Thyroid gland (tissue), 4 donors: ENCODE measurements at regions not wholly inside any gene's neighbourhood (a gene's known extent, or its start where the extent isn't known, plus 50 kb on each side); places are given as distances from the start of the nearest gene placed in this dataset.

Source experiments
- DNase-seq, 2 donors: peaks; one replicate each; pipeline ENCODE4 v3.0.0-alpha.2; 2019
- H3K27ac ChIP-seq, 3 donors: fragments of 200-600 bp; sonication (generic); 1 replicate in 2 of 3; 2 replicates in 1 of 3; pipeline ENCODE4 v1.5.1; 2016 to 2019; ENCODE audit warnings: mild to moderate bottlenecking in 1 of 3, moderate library complexity in 1 of 3
- H3K27me3 ChIP-seq: fragments of 200-600 bp; sonication (generic); one replicate; pipeline ENCODE4 v1.5.1; 2019
- H3K36me3 ChIP-seq, 2 donors: fragments of 200-600 bp; sonication (generic); one replicate each; pipeline ENCODE4 v1.5.1; 2016 to 2019
- H3K4me1 ChIP-seq, 2 donors: fragments of 200-600 bp; sonication (generic); one replicate each; pipeline ENCODE4 v1.5.1; 2017 to 2019
- H3K4me3 ChIP-seq, 3 donors: fragments of 200-600 bp; sonication (generic); replicated peaks in 1 of 3; 1 replicate in 2 of 3; 2 replicates in 1 of 3; pipeline ENCODE4 v1.5.1; 2016; ENCODE audit warnings: mild to moderate bottlenecking in 1 of 3
- H3K9me3 ChIP-seq: fragments of 200-600 bp; sonication (generic); one replicate; pipeline ENCODE4 v1.5.1; 2017
- POLR2A ChIP-seq, 2 donors: fragments of 450-650 bp; IDR thresholded peaks; one replicate each; pipeline ENCODE4 v1.6.1; 2017; ENCODE audit warnings: antibody characterized with exemption in 2 of 2, mild to moderate bottlenecking in 2 of 2, moderate library complexity in 1 of 2
- WGBS, 2 donors: methylation state at CpG; one replicate each; pipeline ENCODE4 v1.1.5; 2017; 5-methylcytosine and 5-hydroxymethylcytosine counted together
- intact Hi-C: fragments of 100-400 bp; cut with DNase I; formaldehyde crosslinking; loops from one replicate; pipeline ENCODE4 v1.15.1; 2023
- TF ChIP-seq, protein P1 (sequence below), 6 experiments: fragments of 200-600 bp in 3 of 6; fragments of 450-650 bp in 3 of 6; sonication (generic) in 3 of 6; IDR thresholded peaks; one replicate each; pipeline ENCODE4 v1.5.1; 2016 to 2019; ENCODE audit warnings: antibody characterized with exemption in 6 of 6, mild to moderate bottlenecking in 2 of 6, inconsistent platforms in 1 of 6, moderate library complexity in 1 of 6

GRCh38 chr15:98528046-98528725 lies 120.2 kb upstream of the IGF1R start:
- DNase-seq, result no peak
- H3K4me1 ChIP-seq, result no peaks in the 10 kb centered on the region
- intact Hi-C loops, result no loop called here
- no peaks in the 10 kb centered on the region for H3K36me3 ChIP-seq
- TF ChIP-seq, protein P1, sequence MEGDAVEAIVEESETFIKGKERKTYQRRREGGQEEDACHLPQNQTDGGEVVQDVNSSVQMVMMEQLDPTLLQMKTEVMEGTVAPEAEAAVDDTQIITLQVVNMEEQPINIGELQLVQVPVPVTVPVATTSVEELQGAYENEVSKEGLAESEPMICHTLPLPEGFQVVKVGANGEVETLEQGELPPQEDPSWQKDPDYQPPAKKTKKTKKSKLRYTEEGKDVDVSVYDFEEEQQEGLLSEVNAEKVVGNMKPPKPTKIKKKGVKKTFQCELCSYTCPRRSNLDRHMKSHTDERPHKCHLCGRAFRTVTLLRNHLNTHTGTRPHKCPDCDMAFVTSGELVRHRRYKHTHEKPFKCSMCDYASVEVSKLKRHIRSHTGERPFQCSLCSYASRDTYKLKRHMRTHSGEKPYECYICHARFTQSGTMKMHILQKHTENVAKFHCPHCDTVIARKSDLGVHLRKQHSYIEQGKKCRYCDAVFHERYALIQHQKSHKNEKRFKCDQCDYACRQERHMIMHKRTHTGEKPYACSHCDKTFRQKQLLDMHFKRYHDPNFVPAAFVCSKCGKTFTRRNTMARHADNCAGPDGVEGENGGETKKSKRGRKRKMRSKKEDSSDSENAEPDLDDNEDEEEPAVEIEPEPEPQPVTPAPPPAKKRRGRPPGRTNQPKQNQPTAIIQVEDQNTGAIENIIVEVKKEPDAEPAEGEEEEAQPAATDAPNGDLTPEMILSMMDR (IDR thresholded peaks at IDR 0.05), result no peak
- TF ChIP-seq POLR2A (IDR thresholded peaks at IDR 0.05), result no peak
- 77 to 81% methylated on average over 8 of the region's 8 CpGs for WGBS, 2 donors
- H3K4me3 ChIP-seq, result no peak overlapping the region
- H3K9me3 ChIP-seq, result no peaks in the 10 kb centered on the region
- H3K27me3 ChIP-seq, result no peaks in the 10 kb centered on the region
- no peak overlapping the region for H3K27ac ChIP-seq

GRCh38 chr15:98529205-98530145 lies 118.9 kb upstream of the IGF1R start:
- H3K27ac ChIP-seq, result no peak overlapping the region
- H3K36me3 ChIP-seq, result no peaks in the 10 kb centered on the region
- intact Hi-C loops, result no loop called here
- WGBS, 2 donors, result 67 to 73% methylated on average over 19 of the region's 19 CpGs
- DNase-seq, result peak in 1 of 2 donors; percentile 12
- H3K27me3 ChIP-seq, result no peaks in the 10 kb centered on the region
- H3K4me1 ChIP-seq, result no peaks in the 10 kb centered on the region
- H3K4me3 ChIP-seq, result no peak overlapping the region
- no peak for TF ChIP-seq POLR2A (IDR thresholded peaks at IDR 0.05)
- TF ChIP-seq, protein P1 (IDR thresholded peaks at IDR 0.05), result no peak
- H3K9me3 ChIP-seq, result no peaks in the 10 kb centered on the region

- no peaks in the 10 kb centered on the region for H3K27me3 ChIP-seq
- H3K36me3 ChIP-seq, result no peaks in the 10 kb centered on the region
- H3K4me3 ChIP-seq, result no peak overlapping the region
- 74 to 81% methylated on average over 2 of the region's 2 CpGs for WGBS, 2 donors
- TF ChIP-seq POLR2A (IDR thresholded peaks at IDR 0.05), result no peak
- TF ChIP-seq, protein P1 (IDR thresholded peaks at IDR 0.05), result no peak
- no peaks in the 10 kb centered on the region for H3K4me1 ChIP-seq
- no peak overlapping the region for H3K27ac ChIP-seq
- no peaks in the 10 kb centered on the region for H3K9me3 ChIP-seq
- intact Hi-C loops, result no loop called here
- no peak for DNase-seq
These were observed 117.8 kb upstream of the IGF1R start for GRCh38 chr15:98530570-98530969.

- intact Hi-C loops, result no loop called here
- no peak overlapping the region for H3K4me3 ChIP-seq
- 73 to 78% methylated on average over 2 of the region's 2 CpGs for WGBS, 2 donors
These were observed 116.3 kb upstream of the IGF1R start for GRCh38 chr15:98532063-98532462.

More at GRCh38 chr15:98532063-98532462, 116.3 kb upstream of the IGF1R start:
- Histone ChIP-seq H3K27me3 (no peaks in the 10 kb centered on the region), H3K27ac (no peak overlapping the region), H3K36me3 (no peaks in the 10 kb centered on the region), H3K4me1 (no peaks in the 10 kb centered on the region), H3K9me3 (no peaks in the 10 kb centered on the region)
- no peak for TF ChIP-seq POLR2A (IDR thresholded peaks at IDR 0.05)
- TF ChIP-seq, protein P1 (IDR thresholded peaks at IDR 0.05), result no peak
- no peak for DNase-seq
